ENCODE measurements at regions not wholly inside any gene's neighbourhood (a gene's known extent, or its start where the extent isn't known, plus 50 kb on each side); places are given as distances from the start of the nearest gene placed in this dataset.

DNA sequence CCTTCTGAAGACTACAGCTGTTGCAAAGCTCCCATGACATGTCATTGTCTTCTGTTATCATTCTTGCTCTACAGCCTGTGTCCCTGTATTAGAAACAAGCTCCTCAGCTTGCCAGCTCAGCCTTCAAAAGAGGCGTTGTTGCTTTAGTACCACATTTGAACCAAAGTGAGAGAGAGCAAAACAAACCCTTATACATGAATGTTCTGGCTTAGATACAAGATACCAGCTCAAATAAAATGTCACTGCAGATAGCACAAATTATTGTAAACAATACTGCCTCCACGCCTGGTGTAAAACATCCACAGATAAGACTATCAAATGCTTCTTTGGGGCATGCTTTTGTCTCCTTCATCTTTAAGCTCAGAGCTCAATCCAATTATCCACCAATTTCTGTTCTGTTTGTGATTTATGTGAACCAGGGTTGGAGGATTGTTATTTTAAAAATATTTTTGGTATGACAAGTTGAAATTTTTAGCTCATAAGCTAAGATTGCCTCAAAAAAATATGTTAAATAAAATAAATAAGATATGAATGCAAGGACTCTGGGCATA lies 403.6 kb upstream of the CDIN1 start:
- Histone ChIP-seq H3K4me1 (ENCODE audit: insufficient read depth, poor library complexity, severe bottlenecking) (no peaks in the 10 kb centered on the region), H3K36me3 (ENCODE audit: low read depth) (no peaks in the 10 kb centered on the region), H3K27ac (ENCODE audit: poor library complexity, severe bottlenecking) (no peak overlapping the region), H3K9me3 (ENCODE audit: severe bottlenecking) (no peaks in the 10 kb centered on the region), H3K4me3 (ENCODE audit: severe bottlenecking) (no peak overlapping the region), H3K27me3 (ENCODE audit: insufficient read depth, poor library complexity, severe bottlenecking) (no peaks in the 10 kb centered on the region)
- no peak for DNase-seq (ENCODE audit: low spot score)
- ATAC-seq (ENCODE audit: low read depth), result no peak
- TF ChIP-seq, protein P1, sequence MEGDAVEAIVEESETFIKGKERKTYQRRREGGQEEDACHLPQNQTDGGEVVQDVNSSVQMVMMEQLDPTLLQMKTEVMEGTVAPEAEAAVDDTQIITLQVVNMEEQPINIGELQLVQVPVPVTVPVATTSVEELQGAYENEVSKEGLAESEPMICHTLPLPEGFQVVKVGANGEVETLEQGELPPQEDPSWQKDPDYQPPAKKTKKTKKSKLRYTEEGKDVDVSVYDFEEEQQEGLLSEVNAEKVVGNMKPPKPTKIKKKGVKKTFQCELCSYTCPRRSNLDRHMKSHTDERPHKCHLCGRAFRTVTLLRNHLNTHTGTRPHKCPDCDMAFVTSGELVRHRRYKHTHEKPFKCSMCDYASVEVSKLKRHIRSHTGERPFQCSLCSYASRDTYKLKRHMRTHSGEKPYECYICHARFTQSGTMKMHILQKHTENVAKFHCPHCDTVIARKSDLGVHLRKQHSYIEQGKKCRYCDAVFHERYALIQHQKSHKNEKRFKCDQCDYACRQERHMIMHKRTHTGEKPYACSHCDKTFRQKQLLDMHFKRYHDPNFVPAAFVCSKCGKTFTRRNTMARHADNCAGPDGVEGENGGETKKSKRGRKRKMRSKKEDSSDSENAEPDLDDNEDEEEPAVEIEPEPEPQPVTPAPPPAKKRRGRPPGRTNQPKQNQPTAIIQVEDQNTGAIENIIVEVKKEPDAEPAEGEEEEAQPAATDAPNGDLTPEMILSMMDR (IDR thresholded peaks at IDR 0.05; ENCODE audit: poor library complexity, severe bottlenecking), result no peak

DNA sequence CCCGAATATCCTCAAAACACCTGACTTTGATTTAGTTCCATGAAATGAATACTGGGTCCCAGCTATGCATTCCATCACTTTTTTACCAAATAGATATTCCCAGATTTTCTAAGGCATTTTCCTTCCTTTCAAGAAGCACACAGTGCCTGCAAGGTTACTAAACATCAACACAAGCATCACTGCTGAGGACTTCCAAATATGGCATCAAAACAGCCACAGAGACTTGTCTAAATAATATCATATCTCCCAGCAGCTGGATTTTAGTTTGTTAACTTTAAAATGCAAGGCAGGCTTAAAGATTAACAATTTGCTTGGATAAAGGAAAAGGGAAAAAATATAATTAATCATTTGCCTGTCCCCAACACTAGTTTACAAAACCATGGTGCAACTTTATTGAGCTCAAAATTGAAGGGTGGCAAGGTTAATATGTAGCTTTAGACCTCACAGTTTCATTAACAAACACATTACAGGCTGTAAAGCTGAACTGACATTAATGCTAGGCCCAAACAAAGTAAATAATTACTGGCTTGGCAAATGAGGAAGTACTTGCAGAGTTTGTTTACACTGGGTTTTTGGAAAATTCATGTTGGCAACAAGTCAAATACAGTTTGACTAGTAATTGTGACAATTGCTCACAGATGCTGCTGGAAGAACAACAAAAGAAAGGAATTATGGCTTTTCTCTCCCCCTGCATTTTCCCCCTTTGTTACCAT lies 401.7 kb upstream of the CDIN1 start:
- H3K36me3 ChIP-seq (ENCODE audit: low read depth), result no peaks in the 10 kb centered on the region
- no peak overlapping the region for H3K27ac ChIP-seq (ENCODE audit: poor library complexity, severe bottlenecking)
- no peak for ATAC-seq (ENCODE audit: low read depth)
- H3K4me3 ChIP-seq (ENCODE audit: severe bottlenecking), result no peak overlapping the region
- DNase-seq (ENCODE audit: low spot score), result no peak
- TF ChIP-seq, protein P1 (IDR thresholded peaks at IDR 0.05; ENCODE audit: poor library complexity, severe bottlenecking), result no peak
- H3K9me3 ChIP-seq (ENCODE audit: severe bottlenecking), result no peaks in the 10 kb centered on the region
- H3K27me3 ChIP-seq (ENCODE audit: insufficient read depth, poor library complexity, severe bottlenecking), result no peaks in the 10 kb centered on the region
- no peaks in the 10 kb centered on the region for H3K4me1 ChIP-seq (ENCODE audit: insufficient read depth, poor library complexity, severe bottlenecking)

DNA sequence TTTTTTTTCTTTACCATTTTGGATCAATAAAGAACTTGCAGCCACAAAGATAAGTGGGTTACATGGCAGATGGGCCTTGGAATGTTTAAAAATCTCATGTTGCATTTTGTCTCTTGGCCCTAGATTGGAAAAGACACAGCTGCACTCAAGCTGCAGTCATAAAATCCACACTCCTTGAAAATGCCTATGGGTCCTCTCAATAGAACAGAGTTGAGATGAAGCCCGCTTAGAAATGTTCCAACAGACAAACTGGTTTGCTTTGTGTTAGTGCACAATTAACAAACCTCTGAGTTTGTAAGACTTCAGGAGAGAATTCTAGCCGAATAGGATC lies 401.2 kb upstream of the CDIN1 start:
- Histone ChIP-seq H3K4me1 (ENCODE audit: insufficient read depth, poor library complexity, severe bottlenecking) (no peaks in the 10 kb centered on the region), H3K36me3 (ENCODE audit: low read depth) (no peaks in the 10 kb centered on the region), H3K27ac (ENCODE audit: poor library complexity, severe bottlenecking) (no peak overlapping the region), H3K4me3 (ENCODE audit: severe bottlenecking) (no peak overlapping the region), H3K27me3 (ENCODE audit: insufficient read depth, poor library complexity, severe bottlenecking) (no peaks in the 10 kb centered on the region), H3K9me3 (ENCODE audit: severe bottlenecking) (no peaks in the 10 kb centered on the region)
- DNase-seq (ENCODE audit: low spot score), result no peak
- TF ChIP-seq, protein P1 (IDR thresholded peaks at IDR 0.05; ENCODE audit: poor library complexity, severe bottlenecking), result no peak
- no peak for ATAC-seq (ENCODE audit: low read depth)

DNA sequence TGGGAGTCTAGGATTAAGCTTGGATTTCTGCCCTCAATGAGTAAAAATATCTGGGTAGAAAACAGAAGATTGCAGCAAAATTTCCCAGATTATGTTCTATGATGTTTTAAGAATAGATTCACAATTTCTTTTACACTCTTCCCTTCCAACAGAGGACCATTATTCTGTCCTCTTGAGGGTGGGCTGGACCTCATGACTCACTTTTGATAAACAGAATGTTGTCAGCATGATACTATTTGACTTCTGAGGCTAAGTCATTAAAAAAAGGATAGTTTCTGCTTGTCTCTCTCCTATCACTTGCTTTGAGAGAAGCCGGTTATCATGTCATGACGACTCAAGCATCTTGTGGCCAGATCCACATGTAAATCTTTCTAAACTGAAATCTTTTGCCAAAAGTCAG lies 396.2 kb upstream of the CDIN1 start:
- Histone ChIP-seq H3K9me3 (ENCODE audit: severe bottlenecking) (no peaks in the 10 kb centered on the region), H3K27ac (ENCODE audit: poor library complexity, severe bottlenecking) (no peak overlapping the region), H3K36me3 (ENCODE audit: low read depth) (no peaks in the 10 kb centered on the region), H3K27me3 (ENCODE audit: insufficient read depth, poor library complexity, severe bottlenecking) (no peaks in the 10 kb centered on the region), H3K4me1 (ENCODE audit: insufficient read depth, poor library complexity, severe bottlenecking) (no peaks in the 10 kb centered on the region), H3K4me3 (ENCODE audit: severe bottlenecking) (no peak overlapping the region)
- TF ChIP-seq, protein P1 (IDR thresholded peaks at IDR 0.05; ENCODE audit: poor library complexity, severe bottlenecking), result no peak
- ATAC-seq (ENCODE audit: low read depth) (no peak), DNase-seq (ENCODE audit: low spot score) (no peak)

DNA sequence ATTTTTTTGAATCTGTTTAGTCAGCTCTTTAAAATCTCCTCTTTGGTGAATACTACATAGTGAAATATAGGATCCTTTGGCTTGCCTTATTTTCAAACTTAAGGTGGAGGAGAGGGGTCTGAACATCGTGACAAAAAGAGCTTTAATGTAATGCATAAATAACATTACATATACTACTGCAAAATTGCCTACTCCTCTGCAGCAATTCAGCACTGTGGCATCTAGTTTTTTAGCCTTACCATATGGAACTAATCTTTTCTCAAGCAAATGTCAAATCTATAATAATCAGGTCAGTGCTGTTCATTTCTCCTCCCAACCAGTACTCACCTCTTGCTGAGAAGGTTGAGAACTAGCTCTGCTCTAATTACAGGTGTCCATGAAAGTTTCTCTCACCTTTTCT lies 394.0 kb upstream of the CDIN1 start:
- ATAC-seq (ENCODE audit: low read depth) (no peak), DNase-seq (ENCODE audit: low spot score) (no peak)
- no peak overlapping the region for H3K27ac ChIP-seq (ENCODE audit: poor library complexity, severe bottlenecking)
- H3K36me3 ChIP-seq (ENCODE audit: low read depth), result no peaks in the 10 kb centered on the region
- no peaks in the 10 kb centered on the region for H3K27me3 ChIP-seq (ENCODE audit: insufficient read depth, poor library complexity, severe bottlenecking)
- H3K9me3 ChIP-seq (ENCODE audit: severe bottlenecking), result no peaks in the 10 kb centered on the region
- H3K4me3 ChIP-seq (ENCODE audit: severe bottlenecking), result no peak overlapping the region
- H3K4me1 ChIP-seq (ENCODE audit: insufficient read depth, poor library complexity, severe bottlenecking), result no peaks in the 10 kb centered on the region
- TF ChIP-seq, protein P1 (IDR thresholded peaks at IDR 0.05; ENCODE audit: poor library complexity, severe bottlenecking), result no peak
